ENCODE measurements at regions not wholly inside any gene's neighbourhood (a gene's known extent, or its start where the extent isn't known, plus 50 kb on each side); places are given as distances from the start of the nearest gene placed in this dataset.
"Not testable (repeated sequence)": the region's sequence is repeated elsewhere in the genome, so short reads cannot be mapped to it uniquely, and the experiment has no call there.

DNA sequence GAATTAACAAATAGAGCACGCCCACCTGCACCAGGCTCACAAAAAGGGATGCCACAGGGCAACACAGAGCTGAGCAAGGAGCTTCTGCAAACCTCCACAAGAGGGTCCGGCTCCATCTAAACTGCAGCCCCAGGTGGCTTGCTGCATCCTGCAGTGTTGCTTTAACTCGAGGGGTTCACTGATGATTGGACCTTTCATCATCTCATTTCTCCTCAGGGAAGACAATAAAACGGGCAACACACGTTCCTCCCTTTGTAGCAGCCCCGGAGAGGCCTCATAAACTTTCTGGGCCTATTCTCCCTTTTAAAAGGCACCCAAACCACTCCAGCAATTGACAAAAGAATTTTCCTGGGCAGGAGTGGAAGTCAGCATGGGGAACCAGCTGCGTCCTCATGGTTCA is 161.5 kb upstream of the CDH4 start:
- H3K36me3 Mint-ChIP-seq (ENCODE audit: low read depth): no peaks in the 10 kb centered on the region
- no peak for DNase-seq (ENCODE audit: low spot score)
- peaks cover 22% of the 10 kb centered on the region for H3K9me3 Mint-ChIP-seq
- intact Hi-C loops (cut with micrococcal nuclease): no loop called here
- H3K27me3 Mint-ChIP-seq (ENCODE audit: low read depth): no peaks in the 10 kb centered on the region
- no peak overlapping the region for H3K27ac Mint-ChIP-seq
- no peak overlapping the region for H3K4me3 Mint-ChIP-seq (ENCODE audit: low read depth)
- H3K4me1 Mint-ChIP-seq (ENCODE audit: low read depth): no peaks in the 10 kb centered on the region

GRCh38 chr20:61092251-61092650 is 159.8 kb upstream of the CDH4 start:
- Mint-ChIP-seq H3K27me3 (ENCODE audit: low read depth) (no peaks in the 10 kb centered on the region), H3K4me3 (ENCODE audit: low read depth) (no peak overlapping the region), H3K9me3 (peaks cover 30% of the 10 kb centered on the region), H3K4me1 (ENCODE audit: low read depth) (no peaks in the 10 kb centered on the region), H3K27ac (no peak overlapping the region), H3K36me3 (ENCODE audit: low read depth) (no peaks in the 10 kb centered on the region)
- DNase-seq (ENCODE audit: low spot score): no peak
- intact Hi-C loops (cut with micrococcal nuclease): no loop called here

GRCh38 chr20:61094581-61094980 is 157.5 kb upstream of the CDH4 start:
- H3K9me3 Mint-ChIP-seq: peaks cover 27% of the 10 kb centered on the region
- H3K36me3 Mint-ChIP-seq (ENCODE audit: low read depth): no peaks in the 10 kb centered on the region
- H3K4me3 Mint-ChIP-seq (ENCODE audit: low read depth): no peak overlapping the region
- no peaks in the 10 kb centered on the region for H3K4me1 Mint-ChIP-seq (ENCODE audit: low read depth)
- no peaks in the 10 kb centered on the region for H3K27me3 Mint-ChIP-seq (ENCODE audit: low read depth)
- no peak overlapping the region for H3K27ac Mint-ChIP-seq
- no peak for DNase-seq (ENCODE audit: low spot score)
- intact Hi-C loops (cut with micrococcal nuclease): no loop called here

GRCh38 chr20:61096463-61096862 is 155.6 kb upstream of the CDH4 start:
- H3K4me1 Mint-ChIP-seq (ENCODE audit: low read depth): no peaks in the 10 kb centered on the region
- DNase-seq (ENCODE audit: low spot score): no peak
- no peaks in the 10 kb centered on the region for H3K27me3 Mint-ChIP-seq (ENCODE audit: low read depth)
- H3K9me3 Mint-ChIP-seq: peaks cover 27% of the 10 kb centered on the region
- H3K36me3 Mint-ChIP-seq (ENCODE audit: low read depth): no peaks in the 10 kb centered on the region
- no peak overlapping the region for H3K27ac Mint-ChIP-seq
- intact Hi-C loops (cut with micrococcal nuclease): no loop called here
- H3K4me3 Mint-ChIP-seq (ENCODE audit: low read depth): no peak overlapping the region

GRCh38 chr20:61099806-61100205 is 152.3 kb upstream of the CDH4 start:
- Mint-ChIP-seq H3K27me3 (ENCODE audit: low read depth) (no peaks in the 10 kb centered on the region), H3K9me3 (peaks cover 12% of the 10 kb centered on the region), H3K27ac (no peak overlapping the region), H3K36me3 (ENCODE audit: low read depth) (no peaks in the 10 kb centered on the region), H3K4me1 (ENCODE audit: low read depth) (no peaks in the 10 kb centered on the region), H3K4me3 (ENCODE audit: low read depth) (no peak overlapping the region)
- no peak for DNase-seq (ENCODE audit: low spot score)
- intact Hi-C loops (cut with micrococcal nuclease): no loop called here

- intact Hi-C loops (cut with micrococcal nuclease): no loop called here
- Mint-ChIP-seq H3K27me3 (ENCODE audit: low read depth) (no peaks in the 10 kb centered on the region), H3K36me3 (ENCODE audit: low read depth) (no peaks in the 10 kb centered on the region)
These were observed 151.6 kb upstream of the CDH4 start for GRCh38 chr20:61100489-61100888.

GRCh38 chr20:61101321-61101720 is 150.7 kb upstream of the CDH4 start:
- DNase-seq (ENCODE audit: low spot score); H3K27ac Mint-ChIP-seq; H3K4me3 Mint-ChIP-seq (ENCODE audit: low read depth); H3K36me3 Mint-ChIP-seq (ENCODE audit: low read depth); H3K27me3 Mint-ChIP-seq (ENCODE audit: low read depth); H3K4me1 Mint-ChIP-seq (ENCODE audit: low read depth); intact Hi-C loops (cut with micrococcal nuclease); H3K9me3 Mint-ChIP-seq: not testable (repeated sequence)

More at GRCh38 chr20:61100489-61100888, 151.6 kb upstream of the CDH4 start:
- Mint-ChIP-seq H3K9me3 (peaks cover 8% of the 10 kb centered on the region), H3K4me1 (ENCODE audit: low read depth) (no peaks in the 10 kb centered on the region), H3K4me3 (ENCODE audit: low read depth) (no peak overlapping the region), H3K27ac (no peak overlapping the region)
- no peak for DNase-seq (ENCODE audit: low spot score)

- no peak overlapping the region for H3K4me3 Mint-ChIP-seq (ENCODE audit: low read depth)
- no peaks in the 10 kb centered on the region for H3K4me1 Mint-ChIP-seq (ENCODE audit: low read depth)
- no peaks in the 10 kb centered on the region for H3K36me3 Mint-ChIP-seq (ENCODE audit: low read depth)
- H3K27me3 Mint-ChIP-seq (ENCODE audit: low read depth): no peaks in the 10 kb centered on the region
- H3K9me3 Mint-ChIP-seq: no peaks in the 10 kb centered on the region
- H3K27ac Mint-ChIP-seq: no peak overlapping the region
- intact Hi-C loops (cut with micrococcal nuclease): no loop called here
- no peak for DNase-seq (ENCODE audit: low spot score)
These were observed 147.8 kb upstream of the CDH4 start for GRCh38 chr20:61104232-61104631.

- intact Hi-C loops (cut with micrococcal nuclease): no loop called here
- H3K27ac Mint-ChIP-seq: no peak overlapping the region
- no peak overlapping the region for H3K4me3 Mint-ChIP-seq (ENCODE audit: low read depth)
- no peak for DNase-seq (ENCODE audit: low spot score)
- no peaks in the 10 kb centered on the region for H3K27me3 Mint-ChIP-seq (ENCODE audit: low read depth)
- no peaks in the 10 kb centered on the region for H3K36me3 Mint-ChIP-seq (ENCODE audit: low read depth)
- H3K4me1 Mint-ChIP-seq (ENCODE audit: low read depth): no peaks in the 10 kb centered on the region
- no peaks in the 10 kb centered on the region for H3K9me3 Mint-ChIP-seq
These were observed 146.7 kb upstream of the CDH4 start for GRCh38 chr20:61105395-61105794.

DNA sequence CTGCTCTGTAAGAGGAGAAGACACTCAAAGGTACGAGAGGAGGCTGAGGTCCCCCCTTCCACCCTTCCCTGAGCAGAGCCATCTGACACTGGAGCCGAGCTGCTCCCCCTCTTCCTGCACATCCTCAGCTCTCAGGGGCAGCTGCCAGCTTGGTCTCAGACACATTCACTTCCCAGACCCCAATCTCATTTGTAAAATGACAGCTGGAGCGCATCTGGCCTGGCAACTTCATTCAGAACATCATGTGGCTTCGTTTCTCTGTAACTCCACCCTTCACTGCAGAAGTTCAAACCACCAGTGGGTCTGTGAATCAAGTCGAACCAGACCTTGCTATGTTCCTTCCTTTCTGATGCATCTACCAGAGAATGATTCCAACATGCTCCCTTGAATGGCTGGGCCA is 145.6 kb upstream of the CDH4 start:
- intact Hi-C loops (cut with micrococcal nuclease): no loop called here
- Mint-ChIP-seq H3K36me3 (ENCODE audit: low read depth) (no peaks in the 10 kb centered on the region), H3K9me3 (no peaks in the 10 kb centered on the region), H3K27me3 (ENCODE audit: low read depth) (no peaks in the 10 kb centered on the region), H3K4me1 (ENCODE audit: low read depth) (no peaks in the 10 kb centered on the region), H3K27ac (no peak overlapping the region), H3K4me3 (ENCODE audit: low read depth) (no peak overlapping the region)
- DNase-seq (ENCODE audit: low spot score): no peak

DNA sequence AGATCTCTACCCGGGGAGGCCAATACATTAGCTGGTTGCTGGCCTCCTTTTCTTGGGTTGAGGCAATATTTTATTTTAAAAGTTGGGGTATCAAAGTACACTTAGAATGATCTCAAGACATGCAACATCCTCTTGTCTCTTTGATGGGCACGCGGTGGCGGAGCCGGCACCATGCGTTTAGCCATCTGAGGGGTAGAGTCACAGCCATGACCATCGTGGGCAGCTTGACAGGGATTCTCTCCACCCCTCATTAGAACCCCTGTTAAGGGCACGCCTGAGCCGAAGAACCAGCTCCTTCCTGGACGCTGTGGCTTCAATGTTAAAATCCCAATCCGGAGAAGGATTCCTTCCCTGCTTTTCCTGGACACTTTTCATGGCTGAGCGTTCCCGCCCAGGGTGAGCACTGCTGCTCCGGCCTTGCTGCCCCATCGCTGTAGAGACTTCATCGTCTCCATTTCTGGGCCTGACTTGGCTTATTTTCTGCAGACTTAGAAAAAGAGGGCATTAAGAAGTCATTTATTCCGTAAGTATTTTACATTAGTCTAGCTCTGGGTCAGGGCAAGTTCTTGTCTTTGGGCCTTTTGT is 142.7 kb upstream of the CDH4 start:
- H3K4me3 Mint-ChIP-seq (ENCODE audit: low read depth): no peak overlapping the region
- intact Hi-C loops (cut with micrococcal nuclease): no loop called here
- DNase-seq (ENCODE audit: low spot score): no peak
- H3K4me1 Mint-ChIP-seq (ENCODE audit: low read depth): no peaks in the 10 kb centered on the region
- no peaks in the 10 kb centered on the region for H3K9me3 Mint-ChIP-seq
- H3K36me3 Mint-ChIP-seq (ENCODE audit: low read depth): no peaks in the 10 kb centered on the region
- no peaks in the 10 kb centered on the region for H3K27me3 Mint-ChIP-seq (ENCODE audit: low read depth)
- no peak overlapping the region for H3K27ac Mint-ChIP-seq

- no peaks in the 10 kb centered on the region for H3K27me3 Mint-ChIP-seq (ENCODE audit: low read depth)
- no peaks in the 10 kb centered on the region for H3K36me3 Mint-ChIP-seq (ENCODE audit: low read depth)
- H3K9me3 Mint-ChIP-seq: no peaks in the 10 kb centered on the region
- H3K4me3 Mint-ChIP-seq (ENCODE audit: low read depth): no peak overlapping the region
- no peaks in the 10 kb centered on the region for H3K4me1 Mint-ChIP-seq (ENCODE audit: low read depth)
- intact Hi-C loops (cut with micrococcal nuclease): no loop called here
- H3K27ac Mint-ChIP-seq: no peak overlapping the region
- no peak for DNase-seq (ENCODE audit: low spot score)
These were observed 139.5 kb upstream of the CDH4 start for GRCh38 chr20:61112515-61112914.

GRCh38 chr20:61113731-61114130 is 138.3 kb upstream of the CDH4 start:
- Mint-ChIP-seq H3K4me3 (ENCODE audit: low read depth) (no peak overlapping the region), H3K9me3 (no peaks in the 10 kb centered on the region), H3K27ac (no peak overlapping the region), H3K27me3 (ENCODE audit: low read depth) (no peaks in the 10 kb centered on the region), H3K36me3 (ENCODE audit: low read depth) (no peaks in the 10 kb centered on the region), H3K4me1 (ENCODE audit: low read depth) (no peaks in the 10 kb centered on the region)
- intact Hi-C loops (cut with micrococcal nuclease): no loop called here
- no peak for DNase-seq (ENCODE audit: low spot score)

GRCh38 chr20:61114493-61115175 is 137.4 kb upstream of the CDH4 start:
- no peaks in the 10 kb centered on the region for H3K4me1 Mint-ChIP-seq (ENCODE audit: low read depth)
- no peaks in the 10 kb centered on the region for H3K36me3 Mint-ChIP-seq (ENCODE audit: low read depth)
- DNase-seq (ENCODE audit: low spot score): no peak
- H3K4me3 Mint-ChIP-seq (ENCODE audit: low read depth): no peak overlapping the region
- intact Hi-C loops (cut with micrococcal nuclease): no loop called here
- H3K27me3 Mint-ChIP-seq (ENCODE audit: low read depth): no peaks in the 10 kb centered on the region
- H3K9me3 Mint-ChIP-seq: no peaks in the 10 kb centered on the region
- no peak overlapping the region for H3K27ac Mint-ChIP-seq
